HEK293 (cell line): ENCODE measurements at regions not wholly inside any gene's neighbourhood (a gene's known extent, or its start where the extent isn't known, plus 50 kb on each side); places are given as distances from the start of the nearest gene placed in this dataset.
"Not testable (repeated sequence)": the region's sequence is repeated elsewhere in the genome, so short reads cannot be mapped to it uniquely, and the experiment has no call there.

Source experiments
- CTCF ChIA-PET: fragments of 350-600 bp; formaldehyde crosslinking; extraction: SDS; loops from one replicate; lab custom pipeline; 2021; ENCODE audit warnings: antibody characterized with exemption; lab: Yijun Ruan, JAX
- POLR2A ChIA-PET: fragments of 300-600 bp; formaldehyde crosslinking; extraction: SDS; loops from one replicate; lab custom pipeline; 2020; ENCODE audit warnings: antibody characterized with exemption, inconsistent platforms; lab: Yijun Ruan, JAX
- H3K27ac ChIP-seq: fragments of 200-500 bp; sonication (Bioruptor generic); 2 replicates; pipeline ENCODE4 v1.5.1; 2014; ENCODE audit warnings: low read depth, low read length, control low read depth, inconsistent platforms; ENCODE audit errors: extremely low read depth
- H3K36me3 ChIP-seq, 2 experiments: fragments of 200-500 bp in 1 of 2; sonication (Bioruptor generic) in 1 of 2; 1 replicate in 1 of 2; 2 replicates in 1 of 2; pipeline ENCODE4 v1.5.1; 2014 to 2017; ENCODE audit warnings: inconsistent platforms in 2 of 2, low read length in 2 of 2; ENCODE audit not compliant: control insufficient read depth in 2 of 2, insufficient read depth in 1 of 2
- H3K4me1 ChIP-seq: fragments of 200-500 bp; sonication (Bioruptor generic); 2 replicates; pipeline ENCODE4 v1.5.1; 2014; ENCODE audit warnings: mild to moderate bottlenecking, low read length, inconsistent platforms; ENCODE audit not compliant: control insufficient read depth, insufficient read depth
- H3K4me3 ChIP-seq: 2 replicates; pipeline ENCODE4 v1.5.1; 2011; ENCODE audit warnings: low read depth, mild to moderate bottlenecking, control low read depth, low read length, moderate library complexity
- H3K9me3 ChIP-seq: fragments of 200-500 bp; sonication (Bioruptor generic); 2 replicates; pipeline ENCODE4 v1.5.1; 2014; ENCODE audit warnings: low read depth, low read length, inconsistent platforms; ENCODE audit not compliant: control insufficient read depth, insufficient read depth
- BCL11A ChIP-seq: fragments of 450-650 bp; formaldehyde crosslinking; IDR thresholded peaks from 2 replicates; pipeline ENCODE4 v1.5.1; 2016; ENCODE audit warnings: low read depth, missing biosample characterization, missing genetic modification characterization
- BCL11B ChIP-seq: fragments of 450-650 bp; formaldehyde crosslinking; IDR thresholded peaks from 2 replicates; pipeline ENCODE4 v1.5.1; 2016; ENCODE audit warnings: low read depth, missing biosample characterization, missing genetic modification characterization
- GLIS1 ChIP-seq: fragments of 450-650 bp; formaldehyde crosslinking; IDR thresholded peaks from 2 replicates; pipeline ENCODE4 v1.5.1; 2016; ENCODE audit warnings: missing biosample characterization, missing genetic modification characterization
- HOXA7 ChIP-seq: sonication (generic); formaldehyde crosslinking; IDR thresholded peaks from 2 replicates; pipeline ENCODE4 v1.8.1; 2022; ENCODE audit warnings: missing genetic modification reagents, borderline replicate concordance
- KLF10 ChIP-seq: fragments of 450-650 bp; IDR thresholded peaks from 2 replicates; pipeline ENCODE4 v1.5.1; 2018; ENCODE audit warnings: missing biosample characterization, mild to moderate bottlenecking, missing genetic modification characterization
- MEIS1 ChIP-seq: sonication (generic); formaldehyde crosslinking; IDR thresholded peaks from 2 replicates; pipeline ENCODE4 v1.8.1; 2022; ENCODE audit warnings: missing genetic modification reagents, mild to moderate bottlenecking, borderline replicate concordance
- REPIN1 ChIP-seq: fragments of 450-650 bp; formaldehyde crosslinking; IDR thresholded peaks from 2 replicates; pipeline ENCODE4 v1.5.1; 2017; ENCODE audit warnings: missing biosample characterization, missing genetic modification characterization, low read depth
- SETDB1 ChIP-seq: IDR thresholded peaks from one replicate; pipeline ENCODE4 v1.6.1; 2017; ENCODE audit warnings: mild to moderate bottlenecking, low read length, moderate library complexity, mixed read lengths; ENCODE audit not compliant: insufficient read length
- TRIM28 ChIP-seq: IDR thresholded peaks from 2 replicates; pipeline ENCODE4 v1.6.1; 2011; ENCODE audit warnings: low read length, control low read depth, borderline replicate concordance
- ZEB2 ChIP-seq: fragments of 450-650 bp; formaldehyde crosslinking; IDR thresholded peaks from 2 replicates; pipeline ENCODE4 v1.5.1; 2016; ENCODE audit warnings: missing biosample characterization, missing genetic modification characterization
- ZNF121 ChIP-seq: fragments of 450-650 bp; formaldehyde crosslinking; IDR thresholded peaks from 2 replicates; pipeline ENCODE4 v1.5.1; 2016; ENCODE audit warnings: missing biosample characterization, missing genetic modification characterization
- ZNF280D ChIP-seq: fragments of 450-650 bp; formaldehyde crosslinking; IDR thresholded peaks from 2 replicates; pipeline ENCODE4 v1.5.1; 2016; ENCODE audit warnings: missing biosample characterization, missing genetic modification characterization
- ZNF324 ChIP-seq: fragments of 450-650 bp; formaldehyde crosslinking; IDR thresholded peaks from 2 replicates; pipeline ENCODE4 v1.5.1; 2016; ENCODE audit warnings: missing biosample characterization, missing genetic modification characterization
- ZNF350 ChIP-seq: fragments of 450-650 bp; formaldehyde crosslinking; IDR thresholded peaks from 2 replicates; pipeline ENCODE4 v1.5.0; 2017; ENCODE audit warnings: missing biosample characterization, mild to moderate bottlenecking, missing genetic modification characterization
- ZNF394 ChIP-seq: fragments of 450-650 bp; formaldehyde crosslinking; IDR thresholded peaks from 2 replicates; pipeline ENCODE4 v1.5.1; 2016; ENCODE audit warnings: missing biosample characterization, missing genetic modification characterization, mild to moderate bottlenecking, moderate library complexity, borderline replicate concordance
- ZNF521 ChIP-seq: fragments of 450-650 bp; formaldehyde crosslinking; IDR thresholded peaks from 2 replicates; pipeline ENCODE4 v1.5.1; 2017; ENCODE audit warnings: missing biosample characterization, mild to moderate bottlenecking, missing genetic modification characterization
- ZNF548 ChIP-seq: fragments of 450-650 bp; formaldehyde crosslinking; IDR thresholded peaks from 2 replicates; pipeline ENCODE4 v1.5.1; 2016; ENCODE audit warnings: missing biosample characterization, missing genetic modification characterization
- ZNF660 ChIP-seq: fragments of 450-650 bp; IDR thresholded peaks from 2 replicates; pipeline ENCODE4 v1.5.1; 2018; ENCODE audit warnings: missing biosample characterization, mild to moderate bottlenecking, missing genetic modification characterization
- ZNF677 ChIP-seq: fragments of 450-650 bp; IDR thresholded peaks from 2 replicates; pipeline ENCODE4 v1.5.0; 2018; ENCODE audit warnings: missing biosample characterization, mild to moderate bottlenecking, missing genetic modification characterization, moderate library complexity
- ZNF777 ChIP-seq: fragments of 450-650 bp; formaldehyde crosslinking; IDR thresholded peaks from 2 replicates; pipeline ENCODE4 v1.5.1; 2017; ENCODE audit warnings: missing biosample characterization, missing genetic modification characterization, borderline replicate concordance

DNA sequence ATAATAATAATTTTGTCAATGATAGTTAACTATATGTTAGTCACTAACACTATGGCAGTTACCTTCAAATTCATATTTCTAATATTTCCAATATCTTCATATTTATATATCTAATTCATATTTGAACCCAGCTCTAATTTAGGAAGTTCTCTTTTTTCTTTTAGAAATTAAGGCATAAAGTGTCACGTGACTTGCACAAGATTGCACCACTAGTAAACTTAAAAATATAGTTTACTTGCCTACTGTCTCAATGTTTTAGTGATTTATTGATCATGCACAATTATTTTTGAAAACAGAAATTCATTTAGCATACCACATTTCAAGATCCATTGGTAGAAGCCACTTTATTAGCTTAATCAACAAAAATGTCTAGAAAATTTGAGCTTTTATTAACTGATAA, 508.7 kb upstream of the ZNF337 start:
- TF ChIP-seq ZNF350 (tag by site-specific recombination) (no peak), BCL11A (tag by site-specific recombination) (no peak), ZNF677 (no peak), MEIS1 (CRISPR knock-in tag) (no peak), ZNF660 (tag by site-specific recombination) (no peak), GLIS1 (tag by site-specific recombination) (no peak), BCL11B (tag by site-specific recombination) (no peak), ZNF548 (tag by site-specific recombination) (no peak), ZNF324 (tag by site-specific recombination) (no peak), ZEB2 (tag by site-specific recombination) (no peak), HOXA7 (CRISPR knock-in tag) (no peak), ZNF777 (tag by site-specific recombination) (no peak), REPIN1 (no peak), ZNF394 (no peak), KLF10 (no peak), ZNF521 (tag by site-specific recombination) (no peak), ZNF121 (no peak)
- ChIA-PET CTCF (no interaction called here), POLR2A (no interaction called here)
- H3K4me1 ChIP-seq, result peaks cover 2% of the 10 kb centered on the region; the same call in 1 of the 2 replicates
- no peaks in the 10 kb centered on the region for H3K36me3 ChIP-seq
- H3K4me3 ChIP-seq, result no peak overlapping the region
- H3K27ac ChIP-seq, result no peak overlapping the region
- H3K9me3 ChIP-seq, result no peaks in the 10 kb centered on the region

GRCh38 chr20:26201026-26201425, 504.4 kb upstream of the ZNF337 start:
- H3K4me1 ChIP-seq, CTCF ChIA-PET, H3K4me3 ChIP-seq, H3K27ac ChIP-seq, H3K9me3 ChIP-seq, H3K36me3 ChIP-seq, POLR2A ChIA-PET: not testable (repeated sequence)
- TF ChIP-seq SETDB1, result peak; percentile 66
- TF ChIP-seq TRIM28, result peak; percentile 66; the same call in 1 of the 2 replicates
- TF ChIP-seq ZNF280D (tag by site-specific recombination), result 0 out of 2 replicates have a peak, but pooled peaks have one; percentile 47

GRCh38 chr20:26187329-26187728, 490.7 kb upstream of the ZNF337 start:
- H3K27ac ChIP-seq, H3K4me1 ChIP-seq, H3K36me3 ChIP-seq, H3K9me3 ChIP-seq, H3K4me3 ChIP-seq, POLR2A ChIA-PET: not testable (repeated sequence)
- CTCF ChIA-PET, result interaction anchor here (0.6 kb wide), 1 partner anchor 822 kb away, joined by 3 read pairs; no protein-coding TSS in a partner anchor

GRCh38 chr20:26183720-26184119, 487.1 kb upstream of the ZNF337 start:
- CTCF ChIA-PET, H3K4me3 ChIP-seq, H3K9me3 ChIP-seq, POLR2A ChIA-PET, H3K4me1 ChIP-seq, H3K27ac ChIP-seq, H3K36me3 ChIP-seq: not testable (repeated sequence)

DNA sequence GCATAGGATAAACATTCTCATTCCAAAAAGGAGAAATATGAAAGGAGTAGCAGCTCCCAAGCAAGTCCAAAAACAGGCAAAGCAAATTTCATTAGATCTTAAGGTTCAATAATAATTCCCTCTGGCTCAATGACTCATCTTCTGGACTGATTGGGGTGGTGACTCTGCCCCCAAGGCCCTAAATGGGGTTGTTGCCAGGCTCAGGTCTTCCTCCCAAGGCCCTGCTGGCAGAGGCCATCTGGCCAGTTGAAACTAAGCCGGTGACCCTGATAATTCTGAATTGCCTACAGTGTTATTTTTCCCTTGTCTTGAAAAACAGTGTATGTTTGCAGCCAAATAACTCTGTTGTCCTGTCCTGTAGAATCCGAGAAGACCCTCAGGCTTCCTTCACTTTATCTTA, 484.7 kb upstream of the ZNF337 start:
- H3K36me3 ChIP-seq, H3K27ac ChIP-seq, POLR2A ChIA-PET, H3K9me3 ChIP-seq, H3K4me3 ChIP-seq, CTCF ChIA-PET, H3K4me1 ChIP-seq: not testable (repeated sequence)
